Psoas muscle (tissue), 7 donors: ENCODE measurements at regions not wholly inside any gene's neighbourhood (a gene's known extent, or its start where the extent isn't known, plus 50 kb on each side); places are given as distances from the start of the nearest gene placed in this dataset.

Experiments used
- ATAC-seq, 4 donors: fragments of 200-7000 bp; cut with Tn5 transposase; one replicate each; pipeline ENCODE4 v1.9.1; 2020; ENCODE audit warnings: moderate library complexity in 3 of 4, mild to moderate bottlenecking in 2 of 4
- DNase-seq, 2 donors: peaks; one replicate each; pipeline ENCODE4 v3.0.0-alpha.2; 2020
- H3K27ac ChIP-seq: fragments of 200-600 bp; one replicate; pipeline ENCODE4 v1.8.0; 2022
- H3K27me3 ChIP-seq, 3 donors: fragments of 200-600 bp in 1 of 3; one replicate each; pipeline versions ENCODE4 v1.6.1 to v1.8.0; 2013 to 2022; ENCODE audit warnings: low read length in 2 of 3, mild to moderate bottlenecking in 2 of 3, moderate library complexity in 1 of 3; ENCODE audit not compliant: insufficient read depth in 3 of 3
- H3K36me3 ChIP-seq, 2 donors: fragments of 200-600 bp in 1 of 2; one replicate each; pipeline versions ENCODE4 v1.6.1 to v1.8.0; 2013 to 2022; ENCODE audit warnings: low read depth in 1 of 2, mild to moderate bottlenecking in 1 of 2, moderate library complexity in 1 of 2; ENCODE audit not compliant: insufficient read depth in 1 of 2
- H3K4me1 ChIP-seq: fragments of 200-600 bp; one replicate; pipeline ENCODE4 v1.8.0; 2022
- H3K4me3 ChIP-seq: fragments of 200-600 bp; one replicate; pipeline ENCODE4 v1.8.0; 2022; ENCODE audit warnings: mild to moderate bottlenecking
- H3K9me3 ChIP-seq: fragments of 200-600 bp; one replicate; pipeline ENCODE4 v1.8.0; 2022
- CTCF ChIP-seq: fragments of 200-600 bp; IDR thresholded peaks from one replicate; pipeline ENCODE4 v1.8.0; 2022; ENCODE audit warnings: antibody characterized with exemption
- WGBS, 3 donors: extraction: QIAGEN DNeasy Blood & Tissue Kit; methylation state at CpG; one replicate each; pipeline versions ENCODE4 v1.1.6 to v1.1.7; 2013; 5-methylcytosine and 5-hydroxymethylcytosine counted together
- intact Hi-C, 2 donors: fragments of 100-400 bp; cut with DNase I; formaldehyde crosslinking; loops; one replicate each; pipeline versions ENCODE4 v1.11.0 to v1.14.2; 2022
- donor health status: healthy with polysubstance abuse.
- donor health status: DM: no; HTN: no; CAD: no; lungs with moderate emphysema.
- donor health status: Bipolar disorder and iron deficiency.
- donor health status: healthy.
- donor health status: DM: yes; HTN: yes; CAD: no.
- donor health status: DM: no; HTN: no; CAD: no.
- donor health status: DM: yes; HTN: yes; CAD: no.

GRCh38 chr7:36088553-36088952 lies 64.5 kb upstream of the EEPD1 start:
- Histone ChIP-seq H3K27ac (no peak overlapping the region), H3K9me3 (no peaks in the 10 kb centered on the region), H3K4me3 (no peak overlapping the region), H3K27me3 (no peaks in the 10 kb centered on the region), H3K36me3 (no peaks in the 10 kb centered on the region), H3K4me1 (no peaks in the 10 kb centered on the region)
- intact Hi-C loops, result no loop called here
- ATAC-seq (no peak), DNase-seq (no peak)
- TF ChIP-seq CTCF, result no peak
- WGBS, 3 donors, result 97 to 99% (median 98%) methylated on average over 2 of the region's 2 CpGs

DNA sequence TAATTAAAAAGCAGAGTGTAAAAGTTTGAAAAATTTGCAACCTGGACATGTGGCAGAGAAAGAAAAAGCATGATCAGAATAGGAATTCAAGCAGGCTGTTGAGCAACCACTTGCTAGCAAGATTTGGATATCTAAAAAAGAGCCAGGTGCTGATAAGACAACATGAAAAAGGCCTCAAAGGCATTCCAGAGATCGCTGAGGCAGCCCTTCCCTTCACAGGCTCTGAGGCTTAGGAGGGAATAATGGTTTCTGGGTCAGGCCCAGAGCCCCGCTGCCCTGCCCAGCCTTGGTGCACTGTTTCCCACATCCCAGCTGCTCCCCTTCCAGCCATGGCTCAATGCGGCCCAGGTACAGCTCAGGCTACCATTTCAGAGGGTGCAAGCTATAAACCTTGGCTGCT lies 64.1 kb upstream of the EEPD1 start:
- Histone ChIP-seq H3K36me3 (no peaks in the 10 kb centered on the region), H3K4me3 (no peak overlapping the region), H3K27ac (no peak overlapping the region), H3K27me3 (no peaks in the 10 kb centered on the region), H3K9me3 (no peaks in the 10 kb centered on the region), H3K4me1 (no peaks in the 10 kb centered on the region)
- intact Hi-C loops, result no loop called here
- DNase-seq (no peak), ATAC-seq (no peak)
- no peak for TF ChIP-seq CTCF
- 31 to 88% (median 34%) methylated on average over 3 of the region's 3 CpGs for WGBS, 3 donors

- DNase-seq, result no peak
- H3K4me1 ChIP-seq, result no peaks in the 10 kb centered on the region
- ATAC-seq, result peak in 3 of 4 donors; percentile 19 to 67 (median 58)
- H3K9me3 ChIP-seq, result no peaks in the 10 kb centered on the region
- intact Hi-C loops, result loop anchor here (5.0 to 10.0 kb wide), 2 partner anchors 104 to 106 kb away; no protein-coding TSS in a partner anchor
- 53 to 71% (median 68%) methylated on average over 9 of the region's 9 CpGs for WGBS, 3 donors
- H3K27me3 ChIP-seq, result no peaks in the 10 kb centered on the region
- no peaks in the 10 kb centered on the region for H3K36me3 ChIP-seq
- TF ChIP-seq CTCF, result no peak
- H3K27ac ChIP-seq, result no peak overlapping the region
- no peak overlapping the region for H3K4me3 ChIP-seq
Observed at GRCh38 chr7:36090976-36091873, 61.8 kb upstream of the EEPD1 start.

GRCh38 chr7:36091874-36092176 lies 61.2 kb upstream of the EEPD1 start:
- H3K27me3 ChIP-seq, result no peaks in the 10 kb centered on the region
- H3K27ac ChIP-seq, result no peak overlapping the region
- intact Hi-C loops, result loop anchor here (5.0 to 10.0 kb wide), 2 partner anchors 105 to 107 kb away; no protein-coding TSS in a partner anchor
- no peak for DNase-seq
- no peaks in the 10 kb centered on the region for H3K36me3 ChIP-seq
- ATAC-seq, result no peak
- no peak for TF ChIP-seq CTCF
- H3K9me3 ChIP-seq, result no peaks in the 10 kb centered on the region
- WGBS, 3 donors, result 70 to 93% (median 90%) methylated on average over 2 of the region's 2 CpGs
- H3K4me3 ChIP-seq, result no peak overlapping the region
- H3K4me1 ChIP-seq, result peaks cover 5% of the 10 kb centered on the region
